ENCODE measurements at regions not wholly inside any gene's neighbourhood (a gene's known extent, or its start where the extent isn't known, plus 50 kb on each side); places are given as distances from the start of the nearest gene placed in this dataset.

- ATAC-seq (ENCODE audit: low read depth) (no peak), DNase-seq (ENCODE audit: low spot score) (no peak)
- H3K4me1 ChIP-seq (ENCODE audit: insufficient read depth, poor library complexity, severe bottlenecking), result peaks cover 22% of the 10 kb centered on the region
- H3K36me3 ChIP-seq (ENCODE audit: low read depth), result no peaks in the 10 kb centered on the region
- no peaks in the 10 kb centered on the region for H3K27me3 ChIP-seq (ENCODE audit: insufficient read depth, poor library complexity, severe bottlenecking)
- no peak for TF ChIP-seq CTCF (IDR thresholded peaks at IDR 0.05; ENCODE audit: poor library complexity, severe bottlenecking)
- no peak overlapping the region for H3K4me3 ChIP-seq (ENCODE audit: severe bottlenecking)
- H3K9me3 ChIP-seq (ENCODE audit: severe bottlenecking), result no peaks in the 10 kb centered on the region
- H3K27ac ChIP-seq (ENCODE audit: poor library complexity, severe bottlenecking), result no peak overlapping the region
These were observed 254.4 kb downstream of the SLC16A7 start for GRCh38 chr12:59850268-59850667.

DNA sequence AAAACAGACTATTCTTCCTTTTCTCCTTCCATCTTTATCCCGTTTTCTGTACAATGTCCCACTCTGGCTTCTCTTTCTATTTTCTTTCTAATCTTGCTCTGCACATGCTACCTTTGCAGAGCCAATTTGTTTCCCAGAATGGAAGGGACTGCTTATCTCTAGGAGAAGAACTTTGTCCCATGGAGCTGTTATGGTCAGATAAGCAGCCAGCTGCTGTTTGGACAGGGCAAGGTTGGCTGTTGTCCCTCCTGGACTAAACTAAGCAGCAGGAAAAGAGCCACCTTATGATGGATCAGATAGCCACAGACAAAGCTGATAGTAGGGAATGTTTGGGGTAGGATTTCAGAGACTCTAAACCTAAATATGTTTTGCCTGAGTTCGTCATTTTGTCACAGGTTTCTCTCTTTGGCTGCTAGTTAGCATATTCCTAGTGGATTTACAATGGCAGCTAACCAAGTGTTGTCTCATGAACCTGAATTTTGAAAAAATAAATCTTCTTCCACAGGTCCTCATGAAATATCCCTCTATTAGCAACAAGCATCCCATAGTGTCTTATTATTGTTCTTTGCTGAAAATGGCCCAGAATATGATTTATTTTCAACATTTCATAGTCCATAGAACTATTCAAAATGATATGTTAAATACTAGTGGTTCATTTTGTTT is 262.8 kb downstream of the SLC16A7 start:
- DNase-seq (ENCODE audit: low spot score) (no peak), ATAC-seq (ENCODE audit: low read depth) (no peak)
- no peaks in the 10 kb centered on the region for H3K36me3 ChIP-seq (ENCODE audit: low read depth)
- H3K4me3 ChIP-seq (ENCODE audit: severe bottlenecking), result no peak overlapping the region
- no peaks in the 10 kb centered on the region for H3K27me3 ChIP-seq (ENCODE audit: insufficient read depth, poor library complexity, severe bottlenecking)
- H3K4me1 ChIP-seq (ENCODE audit: insufficient read depth, poor library complexity, severe bottlenecking), result no peaks in the 10 kb centered on the region
- no peak overlapping the region for H3K27ac ChIP-seq (ENCODE audit: poor library complexity, severe bottlenecking)
- TF ChIP-seq CTCF (IDR thresholded peaks at IDR 0.05; ENCODE audit: poor library complexity, severe bottlenecking), result no peak
- no peaks in the 10 kb centered on the region for H3K9me3 ChIP-seq (ENCODE audit: severe bottlenecking)

GRCh38 chr12:59859171-59859510 is 263.3 kb downstream of the SLC16A7 start:
- Histone ChIP-seq H3K27me3 (ENCODE audit: insufficient read depth, poor library complexity, severe bottlenecking) (no peaks in the 10 kb centered on the region), H3K27ac (ENCODE audit: poor library complexity, severe bottlenecking) (no peak overlapping the region), H3K9me3 (ENCODE audit: severe bottlenecking) (no peaks in the 10 kb centered on the region), H3K36me3 (ENCODE audit: low read depth) (no peaks in the 10 kb centered on the region), H3K4me1 (ENCODE audit: insufficient read depth, poor library complexity, severe bottlenecking) (no peaks in the 10 kb centered on the region), H3K4me3 (ENCODE audit: severe bottlenecking) (no peak overlapping the region)
- DNase-seq (ENCODE audit: low spot score) (no peak), ATAC-seq (ENCODE audit: low read depth) (no peak)
- no peak for TF ChIP-seq CTCF (IDR thresholded peaks at IDR 0.05; ENCODE audit: poor library complexity, severe bottlenecking)

DNA sequence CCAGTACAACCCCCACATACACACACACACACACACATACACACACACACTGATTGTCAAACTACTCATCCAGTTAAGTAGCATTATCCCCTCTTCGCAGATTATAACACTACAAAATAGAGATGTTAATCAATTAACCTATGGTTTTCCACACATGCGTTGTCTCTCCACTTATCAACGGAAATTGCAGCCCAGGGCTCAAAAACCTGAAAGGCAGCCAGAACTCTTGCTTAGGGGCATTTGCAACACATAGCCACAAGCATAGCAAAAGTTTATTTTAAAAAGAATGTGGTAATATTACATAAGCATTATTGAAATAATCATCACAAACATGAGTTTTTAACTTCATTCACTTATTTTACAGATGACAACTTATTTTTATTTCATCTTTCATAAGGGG is 265.8 kb downstream of the SLC16A7 start:
- H3K36me3 ChIP-seq (ENCODE audit: low read depth), result no peaks in the 10 kb centered on the region
- no peaks in the 10 kb centered on the region for H3K9me3 ChIP-seq (ENCODE audit: severe bottlenecking)
- no peaks in the 10 kb centered on the region for H3K4me1 ChIP-seq (ENCODE audit: insufficient read depth, poor library complexity, severe bottlenecking)
- no peak overlapping the region for H3K27ac ChIP-seq (ENCODE audit: poor library complexity, severe bottlenecking)
- DNase-seq (ENCODE audit: low spot score) (no peak), ATAC-seq (ENCODE audit: low read depth) (no peak)
- no peak for TF ChIP-seq CTCF (IDR thresholded peaks at IDR 0.05; ENCODE audit: poor library complexity, severe bottlenecking)
- H3K27me3 ChIP-seq (ENCODE audit: insufficient read depth, poor library complexity, severe bottlenecking), result no peaks in the 10 kb centered on the region
- H3K4me3 ChIP-seq (ENCODE audit: severe bottlenecking), result no peak overlapping the region

DNA sequence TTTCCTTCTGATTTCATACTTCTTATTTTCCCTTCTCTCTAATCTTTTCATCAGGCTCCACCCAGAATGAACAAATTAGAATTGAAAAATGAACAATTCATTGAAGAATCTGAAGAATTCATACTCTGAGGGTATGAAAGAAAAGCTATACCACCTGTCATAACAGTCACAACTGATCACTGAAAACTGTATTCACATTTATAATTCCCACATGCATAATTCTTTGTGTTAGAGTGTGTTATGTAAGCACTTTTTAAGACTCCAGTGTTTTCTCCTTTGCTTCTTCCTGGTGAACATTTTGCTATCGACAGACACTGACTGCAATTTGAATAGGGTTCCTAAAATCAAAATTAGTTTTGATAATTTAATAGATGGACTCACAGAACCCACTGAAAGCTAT is 271.2 kb downstream of the SLC16A7 start:
- Histone ChIP-seq H3K36me3 (ENCODE audit: low read depth) (no peaks in the 10 kb centered on the region), H3K4me1 (ENCODE audit: insufficient read depth, poor library complexity, severe bottlenecking) (no peaks in the 10 kb centered on the region), H3K27ac (ENCODE audit: poor library complexity, severe bottlenecking) (no peak overlapping the region), H3K9me3 (ENCODE audit: severe bottlenecking) (no peaks in the 10 kb centered on the region), H3K4me3 (ENCODE audit: severe bottlenecking) (no peak overlapping the region), H3K27me3 (ENCODE audit: insufficient read depth, poor library complexity, severe bottlenecking) (no peaks in the 10 kb centered on the region)
- DNase-seq (ENCODE audit: low spot score) (no peak), ATAC-seq (ENCODE audit: low read depth) (no peak)
- no peak for TF ChIP-seq CTCF (IDR thresholded peaks at IDR 0.05; ENCODE audit: poor library complexity, severe bottlenecking)

Data from RWPE2 (cell line).